GM12865 (cell line): ENCODE measurements at regions not wholly inside any gene's neighbourhood (a gene's known extent, or its start where the extent isn't known, plus 50 kb on each side); places are given as distances from the start of the nearest gene placed in this dataset.

Experiments
- DNase-seq: peaks from one replicate; pipeline ENCODE4 v3.0.0; 2010; ENCODE audit warnings: low read depth
- H3K4me3 ChIP-seq: 2 replicates; pipeline ENCODE4 v1.5.1; 2011; ENCODE audit warnings: mild to moderate bottlenecking, low read depth, low read length, control low read depth
- TF ChIP-seq, protein P1 (sequence below): IDR thresholded peaks from 2 replicates; pipeline ENCODE4 v1.5.1; 2011; ENCODE audit warnings: low read length, control low read depth, low read depth, inconsistent platforms; ENCODE audit not compliant: insufficient read depth; ENCODE audit errors: missing control alignments

DNA sequence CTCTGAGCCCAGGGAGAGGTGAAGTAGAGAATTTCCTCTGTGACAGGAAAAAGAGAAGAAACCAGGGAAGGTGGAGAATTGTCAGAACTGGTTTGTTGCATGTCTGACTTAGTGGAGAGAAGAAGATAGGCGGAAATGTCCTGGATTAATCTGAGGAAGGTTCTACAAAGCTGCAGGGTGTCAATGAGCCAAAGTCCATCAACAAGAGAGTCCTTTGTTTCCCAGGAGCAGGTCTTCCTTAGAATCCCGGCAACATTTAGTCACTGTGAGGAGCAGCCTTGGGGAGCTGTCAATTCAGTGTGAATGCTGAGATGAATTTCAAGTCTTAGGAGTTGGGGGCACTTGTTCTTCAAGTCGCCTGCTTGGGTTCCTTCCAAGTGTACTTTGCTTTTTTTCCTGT lies 88.4 kb upstream of the CELF4 start:
- no peak for DNase-seq
- TF ChIP-seq, protein P1, sequence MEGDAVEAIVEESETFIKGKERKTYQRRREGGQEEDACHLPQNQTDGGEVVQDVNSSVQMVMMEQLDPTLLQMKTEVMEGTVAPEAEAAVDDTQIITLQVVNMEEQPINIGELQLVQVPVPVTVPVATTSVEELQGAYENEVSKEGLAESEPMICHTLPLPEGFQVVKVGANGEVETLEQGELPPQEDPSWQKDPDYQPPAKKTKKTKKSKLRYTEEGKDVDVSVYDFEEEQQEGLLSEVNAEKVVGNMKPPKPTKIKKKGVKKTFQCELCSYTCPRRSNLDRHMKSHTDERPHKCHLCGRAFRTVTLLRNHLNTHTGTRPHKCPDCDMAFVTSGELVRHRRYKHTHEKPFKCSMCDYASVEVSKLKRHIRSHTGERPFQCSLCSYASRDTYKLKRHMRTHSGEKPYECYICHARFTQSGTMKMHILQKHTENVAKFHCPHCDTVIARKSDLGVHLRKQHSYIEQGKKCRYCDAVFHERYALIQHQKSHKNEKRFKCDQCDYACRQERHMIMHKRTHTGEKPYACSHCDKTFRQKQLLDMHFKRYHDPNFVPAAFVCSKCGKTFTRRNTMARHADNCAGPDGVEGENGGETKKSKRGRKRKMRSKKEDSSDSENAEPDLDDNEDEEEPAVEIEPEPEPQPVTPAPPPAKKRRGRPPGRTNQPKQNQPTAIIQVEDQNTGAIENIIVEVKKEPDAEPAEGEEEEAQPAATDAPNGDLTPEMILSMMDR: no peak
- no peak overlapping the region for H3K4me3 ChIP-seq

DNA sequence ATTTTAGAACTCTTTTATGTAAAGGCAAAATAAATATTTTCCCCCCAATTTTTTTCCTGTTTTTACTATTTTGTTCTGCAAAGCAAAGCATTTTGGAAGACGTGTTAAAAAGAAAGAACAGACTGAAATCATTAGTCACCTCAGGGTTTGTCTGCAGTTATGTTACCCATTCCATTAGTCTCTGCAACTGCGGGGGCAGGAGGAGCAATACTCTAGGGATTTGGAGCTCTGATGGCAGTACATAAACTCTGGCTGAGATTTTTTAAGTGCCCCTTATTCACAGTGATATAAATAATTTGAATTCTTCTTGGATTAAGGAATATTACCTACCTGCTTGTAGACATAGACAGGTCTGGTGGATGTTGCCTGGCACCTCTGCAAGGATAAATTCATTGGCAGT lies 88.0 kb upstream of the CELF4 start:
- DNase-seq: no peak
- no peak overlapping the region for H3K4me3 ChIP-seq
- TF ChIP-seq, protein P1: no peak

DNA sequence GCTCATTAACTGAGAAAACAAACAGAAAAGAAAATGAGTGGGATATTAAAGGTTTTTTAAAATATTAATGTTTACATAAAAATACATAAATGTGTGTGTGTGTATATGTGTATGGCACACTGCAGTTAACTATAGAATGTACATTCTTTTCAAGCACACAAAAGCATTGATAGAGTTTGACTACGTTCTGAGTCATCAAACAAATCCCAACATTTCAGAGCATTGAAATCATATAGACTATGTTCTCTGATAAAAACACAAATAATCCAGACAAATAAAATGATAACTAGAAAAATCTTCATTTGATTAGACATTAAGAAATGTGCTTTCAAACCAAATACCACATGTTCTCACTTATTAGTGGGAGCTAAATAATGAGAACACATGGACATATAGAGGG lies 84.3 kb upstream of the CELF4 start:
- H3K4me3 ChIP-seq: no peak overlapping the region
- no peak for DNase-seq

DNA sequence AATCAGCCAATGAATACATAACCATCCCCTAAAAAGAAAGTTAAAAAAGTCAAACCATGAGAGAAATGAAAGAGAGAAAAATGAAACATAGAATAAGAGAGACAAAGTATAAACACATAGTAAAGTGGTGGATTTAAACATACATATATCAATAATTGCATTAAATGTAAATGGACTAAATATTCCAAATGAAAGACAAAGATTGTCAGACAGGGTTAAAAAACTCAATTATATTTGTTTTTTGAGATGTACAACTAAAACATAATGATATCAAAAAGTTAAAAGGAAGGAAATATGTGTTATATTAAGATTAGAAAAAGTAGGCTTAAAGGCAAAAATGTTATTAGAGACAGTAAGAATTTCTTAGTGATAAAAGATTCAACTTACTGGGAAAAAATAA lies 83.8 kb upstream of the CELF4 start:
- TF ChIP-seq, protein P1: no peak
- H3K4me3 ChIP-seq: no peak overlapping the region
- no peak for DNase-seq

More for the DNA sequence above, 84.3 kb upstream of the CELF4 start:
- TF ChIP-seq, protein P1: no peak

DNA sequence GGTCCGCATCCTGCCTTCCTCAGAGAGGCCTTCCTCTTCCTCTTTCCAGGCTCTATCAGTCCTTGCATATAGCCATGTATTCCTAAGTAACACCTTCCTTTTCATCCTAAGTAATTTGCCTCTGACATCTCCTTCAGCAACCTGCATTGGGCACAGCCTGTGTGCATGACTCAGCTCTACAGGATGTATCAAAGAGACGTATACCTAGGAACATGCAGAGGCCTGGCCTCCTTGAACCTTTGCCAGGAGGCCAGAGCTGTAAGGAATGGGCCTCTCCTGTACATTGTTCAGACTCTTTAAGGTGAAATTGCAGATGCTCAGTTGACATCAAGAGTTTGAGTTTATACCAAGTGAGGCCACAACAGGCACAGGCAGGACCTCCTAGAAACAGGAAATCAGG lies 76.0 kb upstream of the CELF4 start:
- DNase-seq: no peak
- H3K4me3 ChIP-seq: no peak overlapping the region
- TF ChIP-seq, protein P1: no peak

DNA sequence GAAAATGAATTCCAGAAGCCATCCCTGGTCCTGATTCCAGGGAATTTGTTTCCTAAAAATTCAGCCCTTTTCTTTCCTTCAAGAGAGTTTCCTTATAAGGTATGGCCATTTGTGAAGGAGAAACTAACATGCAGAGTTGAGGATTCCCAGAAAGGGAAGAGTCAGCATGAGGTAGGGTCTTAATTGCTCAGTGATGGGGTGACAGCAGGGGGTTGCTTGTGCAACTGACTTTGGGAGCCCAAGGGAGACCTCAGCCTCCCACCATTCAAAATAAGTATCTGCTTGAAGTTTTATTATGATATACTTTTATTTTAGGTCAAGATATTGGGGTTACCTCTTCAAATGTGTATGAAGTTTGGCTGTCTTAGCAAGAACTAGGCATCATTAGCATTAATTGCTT lies 74.9 kb upstream of the CELF4 start:
- TF ChIP-seq, protein P1: no peak
- no peak for DNase-seq
- H3K4me3 ChIP-seq: no peak overlapping the region

DNA sequence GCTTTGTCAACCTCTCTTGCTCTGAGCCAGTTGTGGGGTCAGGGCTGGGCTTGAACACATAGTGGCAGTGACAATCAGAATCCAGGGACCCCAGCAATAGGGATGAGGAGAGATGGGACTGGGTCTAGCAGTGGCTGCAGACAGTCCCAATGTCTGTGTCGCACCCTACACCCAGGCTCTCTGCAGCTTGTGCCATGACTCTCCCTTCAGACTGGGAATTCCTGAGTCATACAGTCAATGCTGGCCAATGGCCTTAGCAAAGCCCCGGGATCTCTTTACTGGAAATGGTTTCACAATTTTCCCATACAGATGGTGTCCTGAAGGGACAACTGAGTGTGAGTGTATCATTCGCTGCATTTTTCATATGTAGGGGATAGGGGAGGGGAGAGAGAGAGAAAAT lies 74.2 kb upstream of the CELF4 start:
- TF ChIP-seq, protein P1: no peak
- H3K4me3 ChIP-seq: no peak overlapping the region
- DNase-seq: no peak
